ENCODE measurements at regions not wholly inside any gene's neighbourhood (a gene's known extent, or its start where the extent isn't known, plus 50 kb on each side); places are given as distances from the start of the nearest gene placed in this dataset.
"Not testable (repeated sequence)": the region's sequence is repeated elsewhere in the genome, so short reads cannot be mapped to it uniquely, and the experiment has no call there.

DNA sequence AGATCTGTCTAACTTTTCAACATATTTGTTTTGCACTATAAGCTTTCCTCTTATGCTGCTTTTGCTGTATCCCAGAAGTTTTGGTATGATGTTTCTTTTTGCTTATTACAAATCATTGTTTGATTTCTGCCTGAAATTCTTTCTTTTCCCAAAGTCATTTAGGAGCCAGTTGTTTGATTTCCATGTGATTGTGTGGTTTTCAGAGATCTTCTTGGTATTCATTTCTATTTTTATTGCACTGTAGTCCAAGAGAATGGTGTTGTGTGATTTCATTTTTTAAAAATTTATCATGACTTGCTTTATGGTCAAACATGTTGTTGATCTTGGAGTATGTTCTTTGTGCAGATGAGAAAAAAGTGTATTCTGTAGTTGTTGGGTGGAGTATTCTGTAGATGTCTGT is 88.1 kb downstream of the LGALS9B start:
- TF ChIP-seq HDGF (IDR thresholded peaks at IDR 0.05; ENCODE audit: borderline replicate concordance); L3MBTL2 (conservative IDR thresholded peaks at IDR 0.05); LEF1 (IDR thresholded peaks at IDR 0.05; ENCODE audit: borderline replicate concordance); FOXK2 (IDR thresholded peaks at IDR 0.05); BHLHE40 (IDR thresholded peaks at IDR 0.05; ENCODE audit: borderline replicate concordance); SUZ12 (IDR thresholded peaks at IDR 0.05); CTBP1 (IDR thresholded peaks at IDR 0.05; ENCODE audit: borderline replicate concordance); SP1 (IDR thresholded peaks at IDR 0.05); ARNT (IDR thresholded peaks at IDR 0.05): not testable (repeated sequence)
